Activated B cell treated with CpG ODN at 0.5 μM for 24 hours (primary cell): ENCODE measurements at regions not wholly inside any gene's neighbourhood (a gene's known extent, or its start where the extent isn't known, plus 50 kb on each side); places are given as distances from the start of the nearest gene placed in this dataset.

ENCODE experiments used
- ATAC-seq: fragments of 200-7000 bp; cut with Tn5 transposase; one replicate; pipeline ENCODE4 v1.10.0; 2021; ENCODE audit warnings: low read depth, mild to moderate bottlenecking, moderate library complexity
- CTCF ChIA-PET: fragments of 350-600 bp; sonication (Branson Sonifier 250); formaldehyde crosslinking; loops from one replicate; lab custom pipeline; 2021; ENCODE audit warnings: antibody characterized with exemption; lab: Charles Lee
- POLR2A ChIA-PET: fragments of 350-600 bp; sonication (Branson Sonifier 250); formaldehyde crosslinking; loops from one replicate; lab custom pipeline; 2021; ENCODE audit warnings: antibody characterized with exemption; lab: Charles Lee
- DNase-seq: peaks from one replicate; pipeline ENCODE4 v3.0.0; 2022
- H3K27ac Mint-ChIP-seq: one replicate; pipeline ENCODE4 v1.8.0; 2020; ENCODE audit warnings: mixed read lengths
- H3K27me3 Mint-ChIP-seq: one replicate; pipeline ENCODE4 v1.8.0; 2021; ENCODE audit warnings: mixed read lengths
- H3K36me3 Mint-ChIP-seq: one replicate; pipeline ENCODE4 v1.8.0; 2021; ENCODE audit warnings: low read depth, mixed read lengths
- H3K4me1 Mint-ChIP-seq: one replicate; pipeline ENCODE4 v1.8.0; 2021; ENCODE audit warnings: mixed read lengths
- H3K4me3 Mint-ChIP-seq: one replicate; pipeline ENCODE4 v1.8.0; 2020; ENCODE audit warnings: mild to moderate bottlenecking, mixed read lengths
- H3K9me3 Mint-ChIP-seq: one replicate; pipeline ENCODE4 v1.8.0; 2020; ENCODE audit warnings: mixed read lengths
- CTCF ChIP-seq: fragments of 200-600 bp; IDR thresholded peaks from one replicate; pipeline ENCODE4 v1.8.0; 2022; ENCODE audit warnings: antibody characterized with exemption, mild to moderate bottlenecking
- intact Hi-C: fragments of 100-400 bp; cut with micrococcal nuclease; formaldehyde crosslinking; loops from one replicate; pipeline ENCODE4 v1.15.1; 2024

DNA sequence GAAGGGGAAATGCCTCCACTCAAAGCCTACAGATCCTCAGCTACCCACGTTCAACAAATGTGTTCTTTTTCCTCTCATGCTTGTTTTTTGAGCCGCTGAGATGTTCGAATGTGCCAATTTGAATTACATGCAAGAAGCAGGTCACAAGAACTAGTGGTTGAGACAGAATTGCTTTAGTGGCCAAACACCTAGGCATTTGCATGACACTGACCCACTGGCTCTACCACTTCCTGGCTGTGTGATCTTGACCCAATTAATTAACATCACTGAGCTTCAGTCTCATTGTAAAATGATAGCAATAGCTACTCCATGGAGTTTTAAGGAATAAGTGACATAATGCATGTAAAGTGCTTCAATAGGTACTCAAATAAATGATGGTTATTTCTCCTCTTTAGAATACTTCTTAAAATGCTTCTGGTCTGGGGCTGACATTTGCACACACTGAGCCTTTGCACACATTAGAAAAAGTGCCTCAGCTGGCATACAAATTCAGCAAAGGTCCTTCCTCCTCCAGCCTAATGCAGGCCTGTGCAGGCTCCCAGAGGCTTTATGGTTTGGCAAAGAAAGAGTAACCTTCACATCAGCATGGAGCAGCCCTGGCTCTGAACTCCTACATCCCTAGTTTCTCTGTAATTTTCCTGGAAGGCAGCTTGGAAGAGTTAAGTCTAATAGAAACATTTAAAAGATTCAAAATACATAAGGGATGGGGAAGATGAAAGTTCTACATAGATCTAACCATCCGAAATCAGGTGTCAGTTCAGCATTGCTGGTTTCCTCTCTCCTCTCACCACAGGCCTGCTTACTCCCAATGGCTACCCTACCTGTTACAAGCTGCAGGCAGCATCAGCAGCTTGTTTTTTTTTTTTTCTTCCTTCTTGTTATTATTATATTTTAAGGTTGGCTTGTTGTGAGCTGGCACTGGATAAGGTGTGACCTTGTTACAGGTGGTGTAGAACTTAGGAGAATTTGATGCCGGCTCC lies 107.4 kb downstream of the TBX19 start:
- H3K4me3 Mint-ChIP-seq = no peak overlapping the region
- peaks cover 22% of the 10 kb centered on the region for H3K27me3 Mint-ChIP-seq
- ATAC-seq (no peak), DNase-seq (no peak)
- H3K27ac Mint-ChIP-seq = no peak overlapping the region
- intact Hi-C loops = no loop called here
- H3K4me1 Mint-ChIP-seq = peaks cover 4% of the 10 kb centered on the region
- H3K9me3 Mint-ChIP-seq = no peaks in the 10 kb centered on the region
- POLR2A ChIA-PET = no interaction called here
- CTCF ChIA-PET = no interaction called here
- no peak for TF ChIP-seq CTCF
- H3K36me3 Mint-ChIP-seq = no peaks in the 10 kb centered on the region

GRCh38 chr1:168386949-168387586 lies 106.4 kb downstream of the TBX19 start:
- DNase-seq = peak; percentile 17
- Mint-ChIP-seq H3K9me3 (no peaks in the 10 kb centered on the region), H3K27ac (no peak overlapping the region), H3K36me3 (no peaks in the 10 kb centered on the region), H3K4me1 (peaks cover 4% of the 10 kb centered on the region), H3K27me3 (peaks cover 20% of the 10 kb centered on the region), H3K4me3 (no peak overlapping the region)
- ChIA-PET CTCF (no interaction called here), POLR2A (no interaction called here)
- ATAC-seq = peak; percentile 21
- intact Hi-C loops = no loop called here
- TF ChIP-seq CTCF = no peak

- peaks cover 4% of the 10 kb centered on the region for H3K4me1 Mint-ChIP-seq
- no peak for DNase-seq
- H3K4me3 Mint-ChIP-seq = no peak overlapping the region
- H3K27me3 Mint-ChIP-seq = peaks cover 20% of the 10 kb centered on the region
- no peak for TF ChIP-seq CTCF
- H3K9me3 Mint-ChIP-seq = no peaks in the 10 kb centered on the region
- POLR2A ChIA-PET = no interaction called here
- intact Hi-C loops = no loop called here
- ATAC-seq = no peak
- H3K36me3 Mint-ChIP-seq = no peaks in the 10 kb centered on the region
- CTCF ChIA-PET = no interaction called here
- no peak overlapping the region for H3K27ac Mint-ChIP-seq
Measured at GRCh38 chr1:168386492-168386891, 105.8 kb downstream of the TBX19 start.

GRCh38 chr1:168381850-168382249 lies 101.2 kb downstream of the TBX19 start:
- no peak overlapping the region for H3K4me3 Mint-ChIP-seq
- intact Hi-C loops = no loop called here
- no peaks in the 10 kb centered on the region for H3K27me3 Mint-ChIP-seq
- no peak for TF ChIP-seq CTCF
- ATAC-seq = no peak
- ChIA-PET POLR2A (no interaction called here), CTCF (no interaction called here)
- DNase-seq = no peak
- no peaks in the 10 kb centered on the region for H3K36me3 Mint-ChIP-seq
- no peak overlapping the region for H3K27ac Mint-ChIP-seq
- H3K9me3 Mint-ChIP-seq = no peaks in the 10 kb centered on the region
- no peaks in the 10 kb centered on the region for H3K4me1 Mint-ChIP-seq

DNA sequence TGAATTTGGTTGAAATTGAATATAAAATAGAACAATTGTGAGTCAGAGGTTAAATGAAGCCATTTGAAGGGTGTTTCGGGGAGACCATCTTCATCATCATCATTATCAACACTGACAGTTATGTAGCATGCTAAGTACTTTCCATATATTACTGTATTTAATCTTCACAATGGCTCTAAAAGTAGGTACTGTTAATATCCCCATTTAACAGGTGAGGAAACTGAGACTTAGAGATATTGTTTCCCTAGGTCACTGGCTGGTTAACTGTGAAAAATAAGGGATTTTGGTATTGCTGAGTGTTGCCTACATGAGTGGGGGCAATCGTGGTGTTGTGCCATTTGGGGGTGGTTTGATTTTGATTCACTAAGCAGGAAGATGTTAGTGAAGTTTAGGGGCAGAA lies 100.3 kb downstream of the TBX19 start:
- ChIA-PET CTCF (no interaction called here), POLR2A (no interaction called here)
- Mint-ChIP-seq H3K27me3 (no peaks in the 10 kb centered on the region), H3K4me1 (no peaks in the 10 kb centered on the region), H3K9me3 (no peaks in the 10 kb centered on the region), H3K4me3 (no peak overlapping the region), H3K27ac (no peak overlapping the region), H3K36me3 (no peaks in the 10 kb centered on the region)
- ATAC-seq (no peak), DNase-seq (no peak)
- no peak for TF ChIP-seq CTCF
- intact Hi-C loops = no loop called here
